ENCODE measurements at regions not wholly inside any gene's neighbourhood (a gene's known extent, or its start where the extent isn't known, plus 50 kb on each side); places are given as distances from the start of the nearest gene placed in this dataset.

DNA sequence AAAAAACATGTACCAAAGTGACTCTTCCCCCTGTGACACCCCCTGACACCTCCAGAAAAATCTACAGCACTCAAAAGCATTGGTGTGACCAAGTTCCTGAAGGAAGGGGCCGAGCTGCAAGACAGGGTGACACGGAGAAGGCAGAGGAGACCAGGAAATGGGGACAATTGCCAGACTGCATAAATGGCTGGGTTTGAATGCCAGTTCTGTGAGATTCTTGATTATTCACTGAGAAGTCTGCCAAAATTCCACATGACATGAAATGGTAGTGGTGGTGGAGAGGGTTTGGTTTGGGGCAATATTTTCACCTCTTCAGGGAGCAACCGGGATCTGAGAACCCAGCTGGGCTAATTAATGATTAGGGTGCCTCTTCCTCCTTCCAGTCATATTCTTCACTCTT is 178.5 kb downstream of the ARL4C start:
- Histone ChIP-seq H3K9ac (ENCODE audit: control insufficient read depth, extremely low read depth, insufficient read depth, low read length) (no peak overlapping the region), H3K9me1 (ENCODE audit: control insufficient read depth, extremely low read depth, insufficient read depth, low read length) (no peaks in the 10 kb centered on the region), H3K79me2 (ENCODE audit: control insufficient read depth, insufficient read depth, low read length) (no peaks in the 10 kb centered on the region), H2AFZ (ENCODE audit: control insufficient read depth, low read length) (peak overlapping the region; percentile 10), H3K9me3 (ENCODE audit: control insufficient read depth, low read depth, low read length) (no peaks in the 10 kb centered on the region), H3K4me3 (ENCODE audit: control insufficient read depth in 2 of 3, extremely low read depth in 1 of 3, insufficient read depth in 2 of 3, low read depth in 1 of 3, low read length in 3 of 3) (no peak overlapping the region), H3K27me3 (ENCODE audit: control insufficient read depth, extremely low read depth, insufficient read depth, low read length) (no peaks in the 10 kb centered on the region), H3K36me3 (ENCODE audit: control insufficient read depth in 2 of 2, extremely low read depth in 1 of 2, insufficient read depth in 2 of 2, low read length in 2 of 2) (no peaks in the 10 kb centered on the region), H3K4me1 (ENCODE audit: control insufficient read depth, extremely low read depth, insufficient read depth, low read length) (peaks cover 6% of the 10 kb centered on the region), H3K4me2 (ENCODE audit: control insufficient read depth, extremely low read depth, insufficient read depth, low read depth, low read length) (no peak overlapping the region), H3K27ac (ENCODE audit: control insufficient read depth, insufficient read depth, low read length) (no peak overlapping the region), H4K20me1 (ENCODE audit: control insufficient read depth, extremely low read depth, insufficient read depth, low read length) (no peaks in the 10 kb centered on the region)
- dilution Hi-C loops (cut with MboI; ENCODE audit: extremely low pct_ligation_motif_present, low sequenced_read_pairs), result no loop called here
- DNase-seq (ENCODE audit: low read depth, low spot score) (no peak), FAIRE-seq (no peak)
- TF ChIP-seq, protein P1, sequence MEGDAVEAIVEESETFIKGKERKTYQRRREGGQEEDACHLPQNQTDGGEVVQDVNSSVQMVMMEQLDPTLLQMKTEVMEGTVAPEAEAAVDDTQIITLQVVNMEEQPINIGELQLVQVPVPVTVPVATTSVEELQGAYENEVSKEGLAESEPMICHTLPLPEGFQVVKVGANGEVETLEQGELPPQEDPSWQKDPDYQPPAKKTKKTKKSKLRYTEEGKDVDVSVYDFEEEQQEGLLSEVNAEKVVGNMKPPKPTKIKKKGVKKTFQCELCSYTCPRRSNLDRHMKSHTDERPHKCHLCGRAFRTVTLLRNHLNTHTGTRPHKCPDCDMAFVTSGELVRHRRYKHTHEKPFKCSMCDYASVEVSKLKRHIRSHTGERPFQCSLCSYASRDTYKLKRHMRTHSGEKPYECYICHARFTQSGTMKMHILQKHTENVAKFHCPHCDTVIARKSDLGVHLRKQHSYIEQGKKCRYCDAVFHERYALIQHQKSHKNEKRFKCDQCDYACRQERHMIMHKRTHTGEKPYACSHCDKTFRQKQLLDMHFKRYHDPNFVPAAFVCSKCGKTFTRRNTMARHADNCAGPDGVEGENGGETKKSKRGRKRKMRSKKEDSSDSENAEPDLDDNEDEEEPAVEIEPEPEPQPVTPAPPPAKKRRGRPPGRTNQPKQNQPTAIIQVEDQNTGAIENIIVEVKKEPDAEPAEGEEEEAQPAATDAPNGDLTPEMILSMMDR (optimal IDR thresholded peaks at IDR 0.05 in 1 of 3, IDR thresholded peaks at IDR 0.05 in 1 of 3, conservative IDR thresholded peaks at IDR 0.05 in 1 of 3; ENCODE audit: extremely low read depth in 1 of 3, insufficient read depth in 2 of 3, low read length in 3 of 3), result no peak
- no peak for TF ChIP-seq EZH2 (IDR thresholded peaks at IDR 0.05; ENCODE audit: low read length)

DNA sequence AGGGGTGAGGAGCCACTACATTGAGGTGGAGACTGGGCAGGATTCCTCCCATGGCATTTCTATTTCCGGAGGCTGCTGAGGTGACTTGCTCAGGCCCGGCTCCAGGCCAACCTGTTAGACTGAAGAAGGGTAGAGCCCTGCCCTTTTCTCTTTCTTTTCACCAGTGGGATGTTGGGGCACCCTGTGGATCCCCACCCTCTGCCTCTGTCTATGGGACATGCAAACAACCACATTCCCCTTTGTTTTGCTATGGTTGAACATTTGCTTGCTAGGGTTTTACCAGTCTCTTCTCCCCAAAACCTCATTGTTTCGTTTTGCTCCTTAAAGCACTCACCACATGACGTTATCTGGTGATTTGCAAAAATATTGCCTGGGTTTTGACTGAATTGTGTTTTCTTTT is 183.3 kb downstream of the ARL4C start:
- Histone ChIP-seq H4K20me1 (ENCODE audit: control insufficient read depth, extremely low read depth, insufficient read depth, low read length) (no peaks in the 10 kb centered on the region), H3K4me3 (ENCODE audit: control insufficient read depth in 2 of 3, extremely low read depth in 1 of 3, insufficient read depth in 2 of 3, low read depth in 1 of 3, low read length in 3 of 3) (no peak overlapping the region), H3K4me2 (ENCODE audit: control insufficient read depth, extremely low read depth, insufficient read depth, low read depth, low read length) (no peak overlapping the region), H2AFZ (ENCODE audit: control insufficient read depth, low read length) (peak overlapping the region; percentile 47), H3K79me2 (ENCODE audit: control insufficient read depth, insufficient read depth, low read length) (no peaks in the 10 kb centered on the region), H3K9me3 (ENCODE audit: control insufficient read depth, low read depth, low read length) (no peaks in the 10 kb centered on the region), H3K9ac (ENCODE audit: control insufficient read depth, extremely low read depth, insufficient read depth, low read length) (no peak overlapping the region), H3K4me1 (ENCODE audit: control insufficient read depth, extremely low read depth, insufficient read depth, low read length) (peaks cover 11% of the 10 kb centered on the region), H3K27me3 (ENCODE audit: control insufficient read depth, extremely low read depth, insufficient read depth, low read length) (no peaks in the 10 kb centered on the region), H3K36me3 (ENCODE audit: control insufficient read depth in 2 of 2, extremely low read depth in 1 of 2, insufficient read depth in 2 of 2, low read length in 2 of 2) (no peaks in the 10 kb centered on the region), H3K9me1 (ENCODE audit: control insufficient read depth, extremely low read depth, insufficient read depth, low read length) (no peaks in the 10 kb centered on the region), H3K27ac (ENCODE audit: control insufficient read depth, insufficient read depth, low read length) (no peak overlapping the region)
- no peak for TF ChIP-seq EZH2 (IDR thresholded peaks at IDR 0.05; ENCODE audit: low read length)
- TF ChIP-seq, protein P1 (optimal IDR thresholded peaks at IDR 0.05 in 1 of 3, IDR thresholded peaks at IDR 0.05 in 1 of 3, conservative IDR thresholded peaks at IDR 0.05 in 1 of 3; ENCODE audit: extremely low read depth in 1 of 3, insufficient read depth in 2 of 3, low read length in 3 of 3), result no peak
- no peak for DNase-seq (ENCODE audit: low read depth, low spot score)
- dilution Hi-C loops (cut with MboI; ENCODE audit: extremely low pct_ligation_motif_present, low sequenced_read_pairs), result no loop called here
- FAIRE-seq, result no peak

Data from keratinocyte (primary cell).